Psoas muscle (tissue), 7 donors: ENCODE measurements at regions not wholly inside any gene's neighbourhood (a gene's known extent, or its start where the extent isn't known, plus 50 kb on each side); places are given as distances from the start of the nearest gene placed in this dataset.

Source experiments
- ATAC-seq, 4 donors: fragments of 200-7000 bp; cut with Tn5 transposase; one replicate each; pipeline ENCODE4 v1.9.1; 2020; ENCODE audit warnings: moderate library complexity in 3 of 4, mild to moderate bottlenecking in 2 of 4
- DNase-seq, 2 donors: peaks; one replicate each; pipeline ENCODE4 v3.0.0-alpha.2; 2020
- H3K27ac ChIP-seq: fragments of 200-600 bp; one replicate; pipeline ENCODE4 v1.8.0; 2022
- H3K27me3 ChIP-seq, 3 donors: fragments of 200-600 bp in 1 of 3; one replicate each; pipeline versions ENCODE4 v1.6.1 to v1.8.0; 2013 to 2022; ENCODE audit warnings: low read length in 2 of 3, mild to moderate bottlenecking in 2 of 3, moderate library complexity in 1 of 3; ENCODE audit not compliant: insufficient read depth in 3 of 3
- H3K36me3 ChIP-seq, 2 donors: fragments of 200-600 bp in 1 of 2; one replicate each; pipeline versions ENCODE4 v1.6.1 to v1.8.0; 2013 to 2022; ENCODE audit warnings: low read depth in 1 of 2, mild to moderate bottlenecking in 1 of 2, moderate library complexity in 1 of 2; ENCODE audit not compliant: insufficient read depth in 1 of 2
- H3K4me1 ChIP-seq: fragments of 200-600 bp; one replicate; pipeline ENCODE4 v1.8.0; 2022
- H3K4me3 ChIP-seq: fragments of 200-600 bp; one replicate; pipeline ENCODE4 v1.8.0; 2022; ENCODE audit warnings: mild to moderate bottlenecking
- H3K9me3 ChIP-seq: fragments of 200-600 bp; one replicate; pipeline ENCODE4 v1.8.0; 2022
- CTCF ChIP-seq: fragments of 200-600 bp; IDR thresholded peaks from one replicate; pipeline ENCODE4 v1.8.0; 2022; ENCODE audit warnings: antibody characterized with exemption
- WGBS, 3 donors: extraction: QIAGEN DNeasy Blood & Tissue Kit; methylation state at CpG; one replicate each; pipeline versions ENCODE4 v1.1.6 to v1.1.7; 2013; 5-methylcytosine and 5-hydroxymethylcytosine counted together
- intact Hi-C, 2 donors: fragments of 100-400 bp; cut with DNase I; formaldehyde crosslinking; loops; one replicate each; pipeline versions ENCODE4 v1.11.0 to v1.14.2; 2022
- donor health status: healthy with polysubstance abuse.
- donor health status: DM: no; HTN: no; CAD: no; lungs with moderate emphysema.
- donor health status: Bipolar disorder and iron deficiency.
- donor health status: healthy.
- donor health status: DM: yes; HTN: yes; CAD: no.
- donor health status: DM: no; HTN: no; CAD: no.
- donor health status: DM: yes; HTN: yes; CAD: no.

- Histone ChIP-seq H3K27ac (no peak overlapping the region), H3K4me3 (no peak overlapping the region), H3K36me3 (no peaks in the 10 kb centered on the region), H3K27me3 (no peaks in the 10 kb centered on the region), H3K9me3 (no peaks in the 10 kb centered on the region), H3K4me1 (peaks cover 28% of the 10 kb centered on the region)
- intact Hi-C loops, result loop anchor here in 1 of 2 donors (10.0 kb wide), 2 partner anchors 180 to 630 kb away; no protein-coding TSS in a partner anchor
- no peak for DNase-seq
- ATAC-seq, result no peak
- no peak for TF ChIP-seq CTCF
- 70 to 96% (median 88%) methylated on average over 1 of the region's 1 CpG for WGBS, 3 donors
Measured at GRCh38 chr1:56194701-56195300, 384.6 kb downstream of the PLPP3 start.

- TF ChIP-seq CTCF, result no peak
- Histone ChIP-seq H3K36me3 (no peaks in the 10 kb centered on the region), H3K27me3 (no peaks in the 10 kb centered on the region), H3K4me3 (no peak overlapping the region), H3K4me1 (peaks cover 25% of the 10 kb centered on the region), H3K9me3 (no peaks in the 10 kb centered on the region), H3K27ac (no peak overlapping the region)
- intact Hi-C loops, result loop anchor here in 1 of 2 donors (10.0 kb wide), 2 partner anchors 181 to 631 kb away; no protein-coding TSS in a partner anchor
- no peak for DNase-seq
- no peak for ATAC-seq
- 92 to 96% (median 96%) methylated on average over 1 of the region's 1 CpG for WGBS, 3 donors
Measured at GRCh38 chr1:56193656-56194055, 385.7 kb downstream of the PLPP3 start.

GRCh38 chr1:56191369-56191768 lies 388.0 kb downstream of the PLPP3 start:
- TF ChIP-seq CTCF, result no peak
- H3K4me3 ChIP-seq, result no peak overlapping the region
- H3K9me3 ChIP-seq, result no peaks in the 10 kb centered on the region
- DNase-seq, result no peak
- H3K27me3 ChIP-seq, result no peaks in the 10 kb centered on the region
- WGBS, 3 donors, result 53 to 77% (median 70%) methylated on average over 4 of the region's 4 CpGs
- peak in 1 of 4 donors; percentile 34 for ATAC-seq
- intact Hi-C loops, result loop anchor here in 1 of 2 donors (10.0 kb wide), 2 partner anchors 183 to 633 kb away; no protein-coding TSS in a partner anchor
- H3K36me3 ChIP-seq, result no peaks in the 10 kb centered on the region
- peaks cover 13% of the 10 kb centered on the region for H3K4me1 ChIP-seq
- H3K27ac ChIP-seq, result no peak overlapping the region

GRCh38 chr1:56190806-56191365 lies 388.5 kb downstream of the PLPP3 start:
- 74 to 80% (median 80%) methylated on average over 7 of the region's 7 CpGs for WGBS, 3 donors
- Histone ChIP-seq H3K9me3 (no peaks in the 10 kb centered on the region), H3K4me1 (peaks cover 9% of the 10 kb centered on the region), H3K4me3 (no peak overlapping the region), H3K27ac (no peak overlapping the region), H3K27me3 (no peaks in the 10 kb centered on the region), H3K36me3 (no peaks in the 10 kb centered on the region)
- intact Hi-C loops, result loop anchor here in 1 of 2 donors (10.0 kb wide), 2 partner anchors 184 to 634 kb away; no protein-coding TSS in a partner anchor
- ATAC-seq (peak in 1 of 4 donors; percentile 21), DNase-seq (peak; percentile 30 to 47)
- TF ChIP-seq CTCF, result no peak
